ENCODE measurements at regions not wholly inside any gene's neighbourhood (a gene's known extent, or its start where the extent isn't known, plus 50 kb on each side); places are given as distances from the start of the nearest gene placed in this dataset.

GRCh38 chr2:228372212-228372611, 190.7 kb upstream of the SPHKAP start:
- WGBS = 92% methylated on average over 2 of the region's 2 CpGs
- no peak overlapping the region for H3K4me2 ChIP-seq (ENCODE audit: low read length, poor library complexity, severe bottlenecking)
- no peak overlapping the region for H3K14ac ChIP-seq (ENCODE audit: low read length in 2 of 2)
- H3K36me3 ChIP-seq (ENCODE audit: control insufficient read depth in 1 of 2, insufficient read depth in 2 of 2, low read depth in 1 of 2, low read length in 2 of 2) = no peaks in the 10 kb centered on the region
- H3K23ac ChIP-seq (ENCODE audit: low read length in 2 of 2) = no peak overlapping the region
- H2BK15ac ChIP-seq (ENCODE audit: low read depth, poor library complexity, severe bottlenecking) = no peak overlapping the region
- no peak for DNase-seq
- no peak overlapping the region for H2AFZ ChIP-seq (ENCODE audit: low read depth, low read length)
- H3K18ac ChIP-seq (ENCODE audit: low read depth in 1 of 2, low read length in 2 of 2) = no peak overlapping the region
- no peaks in the 10 kb centered on the region for H3K27me3 ChIP-seq (ENCODE audit: control insufficient read depth in 1 of 2, insufficient read depth in 1 of 2, low read length in 2 of 2)
- no peaks in the 10 kb centered on the region for H3K9me3 ChIP-seq (ENCODE audit: control insufficient read depth, low read length)
- H2BK120ac ChIP-seq (ENCODE audit: low read depth, low read length) = no peak overlapping the region
- no peak overlapping the region for H2BK12ac ChIP-seq (ENCODE audit: low read length in 2 of 2)
- no peak overlapping the region for H3K4ac ChIP-seq (ENCODE audit: low read depth in 1 of 2, low read length in 2 of 2)
- no peak overlapping the region for H3K4me3 ChIP-seq (ENCODE audit: insufficient read depth in 1 of 2, low read depth in 1 of 2, low read length in 2 of 2)
- H3K27ac ChIP-seq (ENCODE audit: low read length, poor library complexity, severe bottlenecking) = no peak overlapping the region
- H3K9ac ChIP-seq (ENCODE audit: low read length) = no peak overlapping the region
- no peak overlapping the region for H2AK5ac ChIP-seq (ENCODE audit: low read length, severe bottlenecking)
- no peak overlapping the region for H2BK5ac ChIP-seq (ENCODE audit: low read depth, low read length, poor library complexity, severe bottlenecking)
- no peak overlapping the region for H4K91ac ChIP-seq (ENCODE audit: low read length)
- H3K79me1 ChIP-seq (replicated peaks; ENCODE audit: low read length, poor library complexity, severe bottlenecking) = no peaks in the 10 kb centered on the region
- H4K8ac ChIP-seq (ENCODE audit: low read length) = no peak overlapping the region
- no peaks in the 10 kb centered on the region for H3K4me1 ChIP-seq (ENCODE audit: control insufficient read depth, insufficient read depth, low read depth, low read length)

- no peak for DNase-seq
- H2BK120ac ChIP-seq (ENCODE audit: low read depth, low read length) = no peak overlapping the region
- no peak overlapping the region for H4K91ac ChIP-seq (ENCODE audit: low read length)
- no peak overlapping the region for H3K4ac ChIP-seq (ENCODE audit: low read depth in 1 of 2, low read length in 2 of 2)
- no peaks in the 10 kb centered on the region for H3K9me3 ChIP-seq (ENCODE audit: control insufficient read depth, low read length)
- no peak overlapping the region for H2AK5ac ChIP-seq (ENCODE audit: low read length, severe bottlenecking)
- H3K9ac ChIP-seq (ENCODE audit: low read length) = no peak overlapping the region
- no peak overlapping the region for H2BK12ac ChIP-seq (ENCODE audit: low read length in 2 of 2)
- no peak overlapping the region for H3K18ac ChIP-seq (ENCODE audit: low read depth in 1 of 2, low read length in 2 of 2)
- H3K36me3 ChIP-seq (ENCODE audit: control insufficient read depth in 1 of 2, insufficient read depth in 2 of 2, low read depth in 1 of 2, low read length in 2 of 2) = no peaks in the 10 kb centered on the region
- H3K4me2 ChIP-seq (ENCODE audit: low read length, poor library complexity, severe bottlenecking) = no peak overlapping the region
- H2BK5ac ChIP-seq (ENCODE audit: low read depth, low read length, poor library complexity, severe bottlenecking) = no peak overlapping the region
- H3K27ac ChIP-seq (ENCODE audit: low read length, poor library complexity, severe bottlenecking) = no peak overlapping the region
- no peak overlapping the region for H3K23ac ChIP-seq (ENCODE audit: low read length in 2 of 2)
- H3K79me1 ChIP-seq (replicated peaks; ENCODE audit: low read length, poor library complexity, severe bottlenecking) = no peaks in the 10 kb centered on the region
- no peak overlapping the region for H2BK15ac ChIP-seq (ENCODE audit: low read depth, poor library complexity, severe bottlenecking)
- WGBS = 60% methylated on average over 2 of the region's 5 CpGs
- H3K4me3 ChIP-seq (ENCODE audit: insufficient read depth in 1 of 2, low read depth in 1 of 2, low read length in 2 of 2) = no peak overlapping the region
- no peaks in the 10 kb centered on the region for H3K27me3 ChIP-seq (ENCODE audit: control insufficient read depth in 1 of 2, insufficient read depth in 1 of 2, low read length in 2 of 2)
- no peak overlapping the region for H4K8ac ChIP-seq (ENCODE audit: low read length)
- no peaks in the 10 kb centered on the region for H3K4me1 ChIP-seq (ENCODE audit: control insufficient read depth, insufficient read depth, low read depth, low read length)
- H2AFZ ChIP-seq (ENCODE audit: low read depth, low read length) = no peak overlapping the region
- H3K14ac ChIP-seq (ENCODE audit: low read length in 2 of 2) = no peak overlapping the region
Observed at GRCh38 chr2:228369400-228370031, 188.0 kb upstream of the SPHKAP start.

GRCh38 chr2:228367356-228367755, 185.9 kb upstream of the SPHKAP start:
- DNase-seq = no peak
- Histone ChIP-seq H3K14ac (ENCODE audit: low read length in 2 of 2) (no peak overlapping the region), H3K36me3 (ENCODE audit: control insufficient read depth in 1 of 2, insufficient read depth in 2 of 2, low read depth in 1 of 2, low read length in 2 of 2) (no peaks in the 10 kb centered on the region), H3K4me3 (ENCODE audit: insufficient read depth in 1 of 2, low read depth in 1 of 2, low read length in 2 of 2) (no peak overlapping the region), H3K18ac (ENCODE audit: low read depth in 1 of 2, low read length in 2 of 2) (no peak overlapping the region), H2AFZ (ENCODE audit: low read depth, low read length) (no peak overlapping the region), H2AK5ac (ENCODE audit: low read length, severe bottlenecking) (no peak overlapping the region), H3K9ac (ENCODE audit: low read length) (no peak overlapping the region), H2BK5ac (ENCODE audit: low read depth, low read length, poor library complexity, severe bottlenecking) (no peak overlapping the region), H3K27me3 (ENCODE audit: control insufficient read depth in 1 of 2, insufficient read depth in 1 of 2, low read length in 2 of 2) (no peaks in the 10 kb centered on the region), H2BK15ac (ENCODE audit: low read depth, poor library complexity, severe bottlenecking) (no peak overlapping the region), H3K23ac (ENCODE audit: low read length in 2 of 2) (no peak overlapping the region), H4K91ac (ENCODE audit: low read length) (no peak overlapping the region), H3K79me1 (replicated peaks; ENCODE audit: low read length, poor library complexity, severe bottlenecking) (no peaks in the 10 kb centered on the region), H3K4me2 (ENCODE audit: low read length, poor library complexity, severe bottlenecking) (no peak overlapping the region), H2BK120ac (ENCODE audit: low read depth, low read length) (no peak overlapping the region), H3K4me1 (ENCODE audit: control insufficient read depth, insufficient read depth, low read depth, low read length) (no peaks in the 10 kb centered on the region), H3K27ac (ENCODE audit: low read length, poor library complexity, severe bottlenecking) (no peak overlapping the region), H3K4ac (ENCODE audit: low read depth in 1 of 2, low read length in 2 of 2) (no peak overlapping the region), H3K9me3 (ENCODE audit: control insufficient read depth, low read length) (no peaks in the 10 kb centered on the region), H2BK12ac (ENCODE audit: low read length in 2 of 2) (no peak overlapping the region), H4K8ac (ENCODE audit: low read length) (no peak overlapping the region)
- 95% methylated on average over 2 of the region's 2 CpGs for WGBS

GRCh38 chr2:228359473-228359872, 178.0 kb upstream of the SPHKAP start:
- H3K4me2 ChIP-seq (ENCODE audit: low read length, poor library complexity, severe bottlenecking) = no peak overlapping the region
- no peaks in the 10 kb centered on the region for H3K36me3 ChIP-seq (ENCODE audit: control insufficient read depth in 1 of 2, insufficient read depth in 2 of 2, low read depth in 1 of 2, low read length in 2 of 2)
- no peak overlapping the region for H2AFZ ChIP-seq (ENCODE audit: low read depth, low read length)
- no peak overlapping the region for H3K14ac ChIP-seq (ENCODE audit: low read length in 2 of 2)
- no peaks in the 10 kb centered on the region for H3K9me3 ChIP-seq (ENCODE audit: control insufficient read depth, low read length)
- H4K91ac ChIP-seq (ENCODE audit: low read length) = no peak overlapping the region
- no peaks in the 10 kb centered on the region for H3K79me1 ChIP-seq (replicated peaks; ENCODE audit: low read length, poor library complexity, severe bottlenecking)
- H2AK5ac ChIP-seq (ENCODE audit: low read length, severe bottlenecking) = no peak overlapping the region
- no peaks in the 10 kb centered on the region for H3K27me3 ChIP-seq (ENCODE audit: control insufficient read depth in 1 of 2, insufficient read depth in 1 of 2, low read length in 2 of 2)
- no peak overlapping the region for H3K4me3 ChIP-seq (ENCODE audit: insufficient read depth in 1 of 2, low read depth in 1 of 2, low read length in 2 of 2)
- H3K18ac ChIP-seq (ENCODE audit: low read depth in 1 of 2, low read length in 2 of 2) = no peak overlapping the region
- no peak overlapping the region for H3K27ac ChIP-seq (ENCODE audit: low read length, poor library complexity, severe bottlenecking)
- WGBS = no CpG with 5 or more reads among the region's 1 CpG
- H2BK5ac ChIP-seq (ENCODE audit: low read depth, low read length, poor library complexity, severe bottlenecking) = no peak overlapping the region
- H2BK12ac ChIP-seq (ENCODE audit: low read length in 2 of 2) = no peak overlapping the region
- H3K4ac ChIP-seq (ENCODE audit: low read depth in 1 of 2, low read length in 2 of 2) = no peak overlapping the region
- no peak overlapping the region for H3K9ac ChIP-seq (ENCODE audit: low read length)
- H2BK15ac ChIP-seq (ENCODE audit: low read depth, poor library complexity, severe bottlenecking) = no peak overlapping the region
- H4K8ac ChIP-seq (ENCODE audit: low read length) = no peak overlapping the region
- no peaks in the 10 kb centered on the region for H3K4me1 ChIP-seq (ENCODE audit: control insufficient read depth, insufficient read depth, low read depth, low read length)
- DNase-seq = no peak
- H2BK120ac ChIP-seq (ENCODE audit: low read depth, low read length) = no peak overlapping the region
- no peak overlapping the region for H3K23ac ChIP-seq (ENCODE audit: low read length in 2 of 2)

Data from mesenchymal stem cell (in vitro differentiated cells and primary cell).